ENCODE measurements at regions not wholly inside any gene's neighbourhood (a gene's known extent, or its start where the extent isn't known, plus 50 kb on each side); places are given as distances from the start of the nearest gene placed in this dataset.

- Histone ChIP-seq H3K27ac (ENCODE audit: low read depth, low read length) (no peak overlapping the region), H3K4me3 (ENCODE audit: low read depth, low read length) (no peak overlapping the region), H3K27me3 (ENCODE audit: control insufficient read depth, insufficient read depth, low read length) (no peaks in the 10 kb centered on the region), H3K9me3 (ENCODE audit: control insufficient read depth, insufficient read depth, low read length) (peaks cover 12% of the 10 kb centered on the region)
- ChIA-PET POLR2A (no interaction called here), CTCF (no interaction called here)
- DNase-seq (ENCODE audit: low read depth, low spot score): no peak
- TF ChIP-seq, protein P1, sequence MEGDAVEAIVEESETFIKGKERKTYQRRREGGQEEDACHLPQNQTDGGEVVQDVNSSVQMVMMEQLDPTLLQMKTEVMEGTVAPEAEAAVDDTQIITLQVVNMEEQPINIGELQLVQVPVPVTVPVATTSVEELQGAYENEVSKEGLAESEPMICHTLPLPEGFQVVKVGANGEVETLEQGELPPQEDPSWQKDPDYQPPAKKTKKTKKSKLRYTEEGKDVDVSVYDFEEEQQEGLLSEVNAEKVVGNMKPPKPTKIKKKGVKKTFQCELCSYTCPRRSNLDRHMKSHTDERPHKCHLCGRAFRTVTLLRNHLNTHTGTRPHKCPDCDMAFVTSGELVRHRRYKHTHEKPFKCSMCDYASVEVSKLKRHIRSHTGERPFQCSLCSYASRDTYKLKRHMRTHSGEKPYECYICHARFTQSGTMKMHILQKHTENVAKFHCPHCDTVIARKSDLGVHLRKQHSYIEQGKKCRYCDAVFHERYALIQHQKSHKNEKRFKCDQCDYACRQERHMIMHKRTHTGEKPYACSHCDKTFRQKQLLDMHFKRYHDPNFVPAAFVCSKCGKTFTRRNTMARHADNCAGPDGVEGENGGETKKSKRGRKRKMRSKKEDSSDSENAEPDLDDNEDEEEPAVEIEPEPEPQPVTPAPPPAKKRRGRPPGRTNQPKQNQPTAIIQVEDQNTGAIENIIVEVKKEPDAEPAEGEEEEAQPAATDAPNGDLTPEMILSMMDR (IDR thresholded peaks at IDR 0.05; ENCODE audit: low read depth, low read length): no peak
Measured at GRCh38 chr12:33671676-33672075, 232.1 kb upstream of the SYT10 start.

- Histone ChIP-seq H3K27ac (ENCODE audit: low read depth, low read length) (no peak overlapping the region), H3K4me3 (ENCODE audit: low read depth, low read length) (no peak overlapping the region), H3K27me3 (ENCODE audit: control insufficient read depth, insufficient read depth, low read length) (no peaks in the 10 kb centered on the region), H3K9me3 (ENCODE audit: control insufficient read depth, insufficient read depth, low read length) (peaks cover 12% of the 10 kb centered on the region)
- TF ChIP-seq, protein P1 (IDR thresholded peaks at IDR 0.05; ENCODE audit: low read depth, low read length): no peak
- ChIA-PET CTCF (no interaction called here), POLR2A (no interaction called here)
- DNase-seq (ENCODE audit: low read depth, low spot score): no peak
Measured at GRCh38 chr12:33672836-33673577, 233.4 kb upstream of the SYT10 start.

DNA sequence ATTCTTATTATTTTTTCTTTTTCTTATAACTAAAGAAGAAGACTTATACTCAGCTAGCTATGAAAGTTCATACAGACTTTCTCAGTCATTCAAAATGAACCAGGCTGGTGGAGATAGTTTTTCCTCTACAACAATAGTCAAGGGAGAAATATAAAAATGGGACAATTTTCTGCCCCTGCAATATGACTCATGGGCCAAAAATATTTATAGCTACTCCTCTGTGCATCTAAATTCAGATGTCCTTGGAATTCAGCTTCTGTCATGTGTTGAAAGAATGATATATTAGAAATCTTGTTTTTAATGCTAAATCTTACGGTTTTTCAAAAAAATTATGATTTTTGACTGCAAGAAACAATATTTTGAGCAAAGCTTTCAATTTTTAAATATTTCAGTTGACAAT lies 237.2 kb upstream of the SYT10 start:
- CTCF ChIA-PET: no interaction called here
- Histone ChIP-seq H3K9me3 (ENCODE audit: control insufficient read depth, insufficient read depth, low read length) (peaks cover 4% of the 10 kb centered on the region), H3K27ac (ENCODE audit: low read depth, low read length) (no peak overlapping the region), H3K27me3 (ENCODE audit: control insufficient read depth, insufficient read depth, low read length) (no peaks in the 10 kb centered on the region), H3K4me3 (ENCODE audit: low read depth, low read length) (no peak overlapping the region)
- TF ChIP-seq, protein P1 (IDR thresholded peaks at IDR 0.05; ENCODE audit: low read depth, low read length): no peak
- POLR2A ChIA-PET: no interaction called here
- no peak for DNase-seq (ENCODE audit: low read depth, low spot score)

GRCh38 chr12:33678221-33678964 lies 238.8 kb upstream of the SYT10 start:
- TF ChIP-seq, protein P1 (IDR thresholded peaks at IDR 0.05; ENCODE audit: low read depth, low read length): no peak
- Histone ChIP-seq H3K27me3 (ENCODE audit: control insufficient read depth, insufficient read depth, low read length) (no peaks in the 10 kb centered on the region), H3K9me3 (ENCODE audit: control insufficient read depth, insufficient read depth, low read length) (peaks cover 1% of the 10 kb centered on the region), H3K27ac (ENCODE audit: low read depth, low read length) (no peak overlapping the region), H3K4me3 (ENCODE audit: low read depth, low read length) (no peak overlapping the region)
- ChIA-PET CTCF (no interaction called here), POLR2A (no interaction called here)
- DNase-seq (ENCODE audit: low read depth, low spot score): no peak

GRCh38 chr12:33690562-33690961 lies 250.9 kb upstream of the SYT10 start:
- Histone ChIP-seq H3K4me3 (ENCODE audit: low read depth, low read length) (no peak overlapping the region), H3K27ac (ENCODE audit: low read depth, low read length) (no peak overlapping the region), H3K27me3 (ENCODE audit: control insufficient read depth, insufficient read depth, low read length) (no peaks in the 10 kb centered on the region), H3K9me3 (ENCODE audit: control insufficient read depth, insufficient read depth, low read length) (peaks cover 6% of the 10 kb centered on the region; the same call in 1 of the 2 replicates)
- no peak for DNase-seq (ENCODE audit: low read depth, low spot score)
- POLR2A ChIA-PET: no interaction called here
- TF ChIP-seq, protein P1 (IDR thresholded peaks at IDR 0.05; ENCODE audit: low read depth, low read length): no peak
- CTCF ChIA-PET: no interaction called here
